Upper lobe of left lung (tissue), 6 donors: ENCODE measurements at regions not wholly inside any gene's neighbourhood (a gene's known extent, or its start where the extent isn't known, plus 50 kb on each side); places are given as distances from the start of the nearest gene placed in this dataset.
"Not testable (repeated sequence)": the region's sequence is repeated elsewhere in the genome, so short reads cannot be mapped to it uniquely, and the experiment has no call there.

Source experiments
- ATAC-seq, 2 donors: fragments of 200-7000 bp; cut with Tn5 transposase; one replicate each; pipeline ENCODE4 v1.9.1; 2022; ENCODE audit warnings: mild to moderate bottlenecking in 2 of 2, moderate library complexity in 2 of 2; ENCODE audit not compliant: low FRiP score in 2 of 2
- DNase-seq, 2 donors: peaks; one replicate each; pipeline ENCODE4 v3.0.0-alpha.2; 2019 to 2020
- H3K27ac ChIP-seq, 4 donors: fragments of 200-600 bp; sonication (generic); one replicate each; pipeline ENCODE4 v1.5.1; 2016 to 2019
- H3K27me3 ChIP-seq, 4 donors: fragments of 200-600 bp; sonication (generic); one replicate each; pipeline ENCODE4 v1.5.1; 2017 to 2019
- H3K36me3 ChIP-seq, 4 donors: fragments of 200-600 bp; sonication (generic); one replicate each; pipeline ENCODE4 v1.5.1; 2016 to 2019
- H3K4me1 ChIP-seq, 4 donors: fragments of 200-600 bp; sonication (generic); one replicate each; pipeline ENCODE4 v1.5.1; 2018 to 2019
- H3K4me3 ChIP-seq, 4 donors: fragments of 200-600 bp; sonication (generic); one replicate each; pipeline ENCODE4 v1.5.1; 2017 to 2019; ENCODE audit warnings: mild to moderate bottlenecking in 2 of 4, moderate library complexity in 1 of 4
- H3K9me3 ChIP-seq, 4 donors: fragments of 200-600 bp; sonication (generic); one replicate each; pipeline ENCODE4 v1.5.1; 2018 to 2019
- CTCF ChIP-seq, 6 experiments: fragments of 450-650 bp in 4 of 6; fragments of 200-600 bp in 2 of 6; sonication (generic) in 2 of 6; IDR thresholded peaks; one replicate each; pipeline ENCODE4 v1.5.1; 2016 to 2019; ENCODE audit warnings: antibody characterized with exemption in 6 of 6
- EP300 ChIP-seq, 4 donors: sonication (generic); formaldehyde crosslinking; IDR thresholded peaks; one replicate each; pipeline ENCODE4 v1.5.1; 2017; ENCODE audit warnings: antibody characterized with exemption in 4 of 4, control low read depth in 2 of 4
- POLR2A ChIP-seq, 4 donors: fragments of 450-650 bp; IDR thresholded peaks; one replicate each; pipeline ENCODE4 v1.5.1; 2016 to 2017; ENCODE audit warnings: antibody characterized with exemption in 4 of 4, mild to moderate bottlenecking in 2 of 4
- POLR2AphosphoS5 ChIP-seq, 2 donors: sonication (generic); formaldehyde crosslinking; IDR thresholded peaks; one replicate each; pipeline ENCODE4 v1.5.1; 2017; ENCODE audit warnings: antibody characterized with exemption in 2 of 2
- WGBS, 2 donors: methylation state at CpG; one replicate each; pipeline ENCODE4 v1.1.5; 2017 to 2018; 5-methylcytosine and 5-hydroxymethylcytosine counted together
- donor health status: DM: no; HTN: no; CAD: no; lungs with moderate emphysema.
- donor health status: DM: no; HTN: yes; CAD: no; lungs with severe emphysema.

- Histone ChIP-seq H3K9me3 (no peaks in the 10 kb centered on the region), H3K27ac (no peak overlapping the region), H3K36me3 (no peaks in the 10 kb centered on the region), H3K4me3 (no peak overlapping the region), H3K27me3 (no peaks in the 10 kb centered on the region), H3K4me1 (no peaks in the 10 kb centered on the region)
- no peak for TF ChIP-seq POLR2A (IDR thresholded peaks at IDR 0.05)
- ATAC-seq (no peak), DNase-seq (no peak)
- 56 to 71% methylated on average over 3 of the region's 3 CpGs for WGBS, 2 donors
Measured at GRCh38 chr16:75865736-75866135, 139.4 kb upstream of the CPHXL start.

- WGBS, 2 donors: 67 to 73% methylated on average over 9 of the region's 9 CpGs
- no peak for ATAC-seq
- no peaks in the 10 kb centered on the region for H3K9me3 ChIP-seq
Measured at GRCh38 chr16:75868636-75869632, 142.6 kb upstream of the CPHXL start.

GRCh38 chr16:75881280-75881679, 155.0 kb upstream of the CPHXL start:
- not testable (repeated sequence) for H3K27me3 ChIP-seq, H3K27ac ChIP-seq, H3K4me3 ChIP-seq, H3K4me1 ChIP-seq, DNase-seq, ATAC-seq, H3K36me3 ChIP-seq, H3K9me3 ChIP-seq
- WGBS, 2 donors: 91% methylated on average over 3 of the region's 3 CpGs

More at GRCh38 chr16:75868636-75869632, 142.6 kb upstream of the CPHXL start:
- Histone ChIP-seq H3K4me1 (no peaks in the 10 kb centered on the region), H3K4me3 (no peak overlapping the region), H3K36me3 (no peaks in the 10 kb centered on the region), H3K27ac (no peak overlapping the region), H3K27me3 (no peaks in the 10 kb centered on the region)
- DNase-seq: no peak
- TF ChIP-seq POLR2A (IDR thresholded peaks at IDR 0.05) (no peak), POLR2AphosphoS5 (IDR thresholded peaks at IDR 0.05) (no peak), CTCF (IDR thresholded peaks at IDR 0.05) (no peak), EP300 (IDR thresholded peaks at IDR 0.05) (no peak)

- no peaks in the 10 kb centered on the region for H3K4me1 ChIP-seq
- ATAC-seq (no peak), DNase-seq (no peak)
- H3K27me3 ChIP-seq: no peaks in the 10 kb centered on the region
- H3K9me3 ChIP-seq: no peaks in the 10 kb centered on the region
- no peak overlapping the region for H3K4me3 ChIP-seq
- no peak for TF ChIP-seq CTCF (IDR thresholded peaks at IDR 0.05)
- no peak for TF ChIP-seq POLR2AphosphoS5 (IDR thresholded peaks at IDR 0.05)
- TF ChIP-seq EP300 (IDR thresholded peaks at IDR 0.05): no peak
- 17 to 26% methylated on average over 3 of the region's 3 CpGs for WGBS, 2 donors
- no peaks in the 10 kb centered on the region for H3K36me3 ChIP-seq
- H3K27ac ChIP-seq: no peak overlapping the region
Measured at GRCh38 chr16:75899163-75899562, 172.9 kb upstream of the CPHXL start.

GRCh38 chr16:75908331-75909117, 182.2 kb upstream of the CPHXL start:
- ATAC-seq (no peak), DNase-seq (no peak)
- H3K27ac ChIP-seq: no peak overlapping the region
- H3K36me3 ChIP-seq: no peaks in the 10 kb centered on the region
- no peaks in the 10 kb centered on the region for H3K4me1 ChIP-seq
- no peaks in the 10 kb centered on the region for H3K27me3 ChIP-seq
- TF ChIP-seq CTCF (IDR thresholded peaks at IDR 0.05): no peak
- no peak for TF ChIP-seq EP300 (IDR thresholded peaks at IDR 0.05)
- no peak for TF ChIP-seq POLR2A (IDR thresholded peaks at IDR 0.05)
- no peak for TF ChIP-seq POLR2AphosphoS5 (IDR thresholded peaks at IDR 0.05)
- no peak overlapping the region for H3K4me3 ChIP-seq
- no peaks in the 10 kb centered on the region for H3K9me3 ChIP-seq
- 81 to 83% methylated on average over 9 to 10 of the region's 10 CpGs for WGBS, 2 donors
